ENCODE measurements at regions not wholly inside any gene's neighbourhood (a gene's known extent, or its start where the extent isn't known, plus 50 kb on each side); places are given as distances from the start of the nearest gene placed in this dataset.
"Not testable (repeated sequence)": the region's sequence is repeated elsewhere in the genome, so short reads cannot be mapped to it uniquely, and the experiment has no call there.

GRCh38 chr12:7571257-7571656 is 67.7 kb upstream of the CD163 start:
- H3K4me3 ChIP-seq (ENCODE audit: low read depth, low read length), result no peak overlapping the region
- TF ChIP-seq CTCF (IDR thresholded peaks at IDR 0.05; ENCODE audit: insufficient read depth, low read depth, low read length, missing control alignments), result no peak
- no peak for DNase-seq (ENCODE audit: low read depth)

- DNase-seq (ENCODE audit: low read depth), result no peak
- H3K4me3 ChIP-seq (ENCODE audit: low read depth, low read length), result no peak overlapping the region
Observed at GRCh38 chr12:7557227-7557626, 53.6 kb upstream of the CD163 start.

GRCh38 chr12:7555752-7556151 is 52.2 kb upstream of the CD163 start:
- no peak for DNase-seq (ENCODE audit: low read depth)
- H3K4me3 ChIP-seq (ENCODE audit: low read depth, low read length), result no peak overlapping the region
- TF ChIP-seq CTCF (IDR thresholded peaks at IDR 0.05; ENCODE audit: insufficient read depth, low read depth, low read length, missing control alignments), result no peak

More at GRCh38 chr12:7557227-7557626, 53.6 kb upstream of the CD163 start:
- TF ChIP-seq CTCF (IDR thresholded peaks at IDR 0.05; ENCODE audit: insufficient read depth, low read depth, low read length, missing control alignments), result no peak

- not testable (repeated sequence) for DNase-seq (ENCODE audit: low read depth); H3K4me3 ChIP-seq (ENCODE audit: low read depth, low read length)
Observed at GRCh38 chr12:7554831-7555230, 51.3 kb upstream of the CD163 start.

Data from GM12865 (cell line).